Activated T-cell treated with anti-CD3 and anti-CD28 coated beads for 1 hour (primary cell): ENCODE measurements at regions not wholly inside any gene's neighbourhood (a gene's known extent, or its start where the extent isn't known, plus 50 kb on each side); places are given as distances from the start of the nearest gene placed in this dataset.
"Not testable (repeated sequence)": the region's sequence is repeated elsewhere in the genome, so short reads cannot be mapped to it uniquely, and the experiment has no call there.

Experiments
- DNase-seq: peaks from one replicate; pipeline ENCODE4 v3.0.0-alpha.2; 2020; ENCODE audit warnings: low read depth

DNA sequence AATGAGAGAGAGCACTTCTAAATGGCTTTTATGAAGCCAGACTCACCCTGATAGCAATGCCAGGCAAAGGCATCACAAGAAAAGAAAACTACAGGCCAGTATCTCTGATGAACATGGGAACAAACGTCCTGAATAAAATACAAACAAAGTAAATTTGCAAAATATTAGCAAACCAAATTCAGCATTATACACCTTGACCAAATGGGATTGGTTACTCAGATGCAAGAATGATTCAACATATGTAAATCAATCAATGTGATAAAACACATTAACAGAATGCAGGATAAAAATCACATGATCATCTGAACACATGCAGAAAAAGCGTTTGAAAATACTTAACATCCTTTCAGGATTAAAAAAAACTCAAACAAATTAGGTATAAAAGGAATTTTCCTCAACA is 494.9 kb upstream of the CCDC54 start:
- no peak for DNase-seq

DNA sequence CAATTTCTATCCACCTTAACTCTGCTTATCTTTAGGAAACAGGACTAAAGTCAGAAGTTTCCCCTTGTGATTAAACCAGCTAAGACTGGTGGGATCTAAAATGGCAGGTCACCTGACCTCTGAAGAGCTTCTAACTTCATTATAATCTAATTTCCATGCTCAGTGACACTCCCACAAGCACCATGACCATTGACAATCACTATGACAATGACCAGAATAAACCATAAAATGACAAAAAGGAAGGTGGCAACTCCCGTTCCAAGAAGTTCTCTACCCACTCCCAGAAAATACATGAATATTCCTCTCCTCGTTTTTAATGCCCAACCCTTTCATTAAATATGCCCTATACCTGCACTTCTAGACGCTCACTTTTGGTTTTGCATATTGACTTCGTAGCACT is 471.2 kb upstream of the CCDC54 start:
- no peak for DNase-seq

DNA sequence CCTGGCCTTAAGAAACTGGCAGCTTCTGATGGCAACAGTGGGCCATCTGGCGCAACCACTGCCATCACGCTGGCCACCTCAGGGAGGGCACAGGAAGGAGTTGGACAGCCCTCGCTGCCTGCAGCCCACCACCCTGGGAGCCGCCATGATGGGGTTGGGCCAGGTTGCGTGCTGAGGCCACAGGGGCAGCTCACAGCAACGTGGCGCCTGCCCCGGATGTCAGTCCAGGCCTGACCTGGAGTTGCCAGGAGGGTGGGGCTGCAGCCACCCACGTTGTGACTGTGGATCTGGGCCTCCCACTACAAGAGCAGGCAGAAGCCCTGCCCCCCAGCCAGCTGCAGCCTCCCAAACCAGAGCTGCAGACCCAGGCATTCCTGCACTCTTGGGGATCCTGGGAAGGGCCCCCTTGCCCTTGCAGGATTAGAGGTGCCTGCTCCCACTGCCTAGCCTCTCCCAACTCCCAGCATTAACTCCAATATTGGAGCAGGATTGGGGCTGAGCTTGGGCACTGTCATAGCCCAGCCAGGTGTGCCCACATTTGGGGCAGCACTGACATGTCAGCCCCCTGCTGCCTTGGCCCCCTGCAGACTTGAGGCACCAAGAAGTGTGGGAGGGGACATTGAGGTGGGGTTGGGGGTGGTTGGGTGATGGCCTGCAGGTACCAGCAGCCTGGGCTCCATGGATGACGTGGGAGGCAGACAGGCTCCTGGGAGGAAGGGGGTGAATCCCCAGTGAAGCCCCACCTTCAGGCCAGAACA is 468.9 kb upstream of the CCDC54 start:
- no peak for DNase-seq

DNA sequence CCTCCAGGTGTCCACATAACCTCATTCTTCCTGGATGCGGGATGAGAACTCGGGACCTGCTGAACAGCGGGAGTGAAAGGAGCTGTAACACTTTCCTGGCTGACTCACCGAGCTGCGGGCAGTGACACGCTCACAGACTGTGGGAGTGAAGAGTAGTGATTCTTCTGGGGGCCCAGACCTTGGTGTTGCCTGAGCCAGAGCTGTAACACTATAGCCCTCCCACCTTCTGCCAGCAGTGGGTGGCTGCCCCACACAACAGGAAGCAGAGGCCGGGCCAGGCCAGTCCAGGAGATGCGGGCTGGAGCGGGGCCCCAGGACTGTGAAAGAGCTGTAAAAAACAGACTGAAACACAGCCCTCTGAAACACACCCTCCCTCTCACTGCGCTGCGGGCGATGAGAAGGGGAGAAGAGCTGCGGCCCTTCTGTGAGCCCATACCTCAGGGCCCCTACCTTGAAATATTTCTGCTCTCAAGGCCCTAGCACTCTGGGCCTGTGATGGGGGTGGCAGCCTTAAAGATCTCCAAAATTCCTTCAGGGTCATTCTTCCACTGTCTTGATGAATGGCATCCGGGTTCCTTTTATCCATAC is 464.0 kb upstream of the CCDC54 start:
- DNase-seq: no peak

DNA sequence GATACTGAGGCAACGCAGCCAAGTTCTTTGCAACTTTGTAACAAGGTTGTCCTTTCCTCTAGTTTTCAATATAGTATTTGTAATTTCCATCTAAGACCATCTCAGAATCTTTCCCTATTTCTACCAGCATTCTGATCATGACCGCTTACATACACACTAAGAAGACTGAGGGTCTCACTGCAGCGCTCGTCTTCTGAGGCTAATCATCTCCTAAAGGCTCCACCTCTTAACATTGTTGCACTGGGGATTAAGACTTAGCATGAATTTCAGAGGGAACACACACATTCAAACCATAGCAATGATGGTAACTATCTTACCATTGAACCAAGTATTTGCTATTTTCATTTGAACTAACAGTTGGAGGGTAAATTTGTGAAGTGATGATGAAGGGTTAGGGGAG is 463.3 kb upstream of the CCDC54 start:
- DNase-seq: no peak

DNA sequence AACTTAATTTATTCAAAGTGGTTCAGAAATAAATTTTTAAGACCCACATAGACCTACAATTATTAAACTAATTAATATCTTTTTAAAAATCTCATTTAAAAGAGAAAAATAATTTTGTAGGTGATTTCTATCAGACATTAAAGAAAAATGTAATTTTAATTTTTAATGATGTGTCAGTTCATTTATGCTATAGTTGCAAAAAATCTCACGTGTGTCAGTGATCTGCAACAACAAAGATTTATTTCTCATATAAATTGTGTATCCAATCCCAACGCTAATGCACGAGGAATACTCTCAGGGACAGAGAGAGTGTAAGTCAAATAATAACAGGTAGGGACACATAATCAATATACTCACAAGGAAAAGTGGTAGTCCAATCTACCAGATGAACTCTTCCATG is 456.6 kb upstream of the CCDC54 start:
- DNase-seq: no peak

DNA sequence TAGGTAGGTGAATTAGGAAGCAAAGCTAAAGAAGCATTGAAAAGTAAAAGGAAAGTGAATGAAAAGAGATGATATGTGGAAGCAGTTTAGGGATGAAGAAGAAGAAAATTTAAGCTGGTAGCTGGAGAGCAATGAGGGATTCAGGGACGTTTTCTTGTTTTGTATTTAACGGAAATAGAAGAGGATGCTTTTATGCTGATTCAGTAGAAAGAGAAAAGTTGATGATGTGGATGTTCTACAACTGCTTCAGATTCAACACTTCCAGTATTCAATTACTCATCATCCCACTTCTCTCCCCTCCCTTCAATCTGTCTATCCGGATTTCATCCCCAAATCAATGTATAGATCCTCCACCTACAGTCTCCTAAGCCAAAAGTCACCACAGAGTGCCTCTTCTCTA is 448.2 kb upstream of the CCDC54 start:
- DNase-seq: no peak

DNA sequence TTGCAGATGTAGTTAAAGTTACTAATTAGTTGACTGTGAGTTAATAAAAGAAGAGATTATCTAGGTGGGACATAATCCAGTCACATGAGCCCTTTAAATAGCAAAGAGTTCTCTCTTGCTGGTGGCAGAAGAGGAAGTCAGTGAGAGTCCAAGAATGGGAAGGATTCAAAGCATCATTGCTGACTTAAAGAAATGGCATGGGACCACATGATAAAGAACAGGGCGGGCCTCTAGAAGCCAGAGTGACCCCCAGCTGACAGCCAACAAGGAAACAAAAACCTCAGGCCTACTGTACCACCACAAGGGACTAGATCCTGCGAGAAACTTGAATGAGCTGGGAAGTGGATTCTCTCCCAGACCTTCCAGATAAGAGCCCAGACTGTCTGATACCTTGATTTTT is 447.2 kb upstream of the CCDC54 start:
- no peak for DNase-seq

DNA sequence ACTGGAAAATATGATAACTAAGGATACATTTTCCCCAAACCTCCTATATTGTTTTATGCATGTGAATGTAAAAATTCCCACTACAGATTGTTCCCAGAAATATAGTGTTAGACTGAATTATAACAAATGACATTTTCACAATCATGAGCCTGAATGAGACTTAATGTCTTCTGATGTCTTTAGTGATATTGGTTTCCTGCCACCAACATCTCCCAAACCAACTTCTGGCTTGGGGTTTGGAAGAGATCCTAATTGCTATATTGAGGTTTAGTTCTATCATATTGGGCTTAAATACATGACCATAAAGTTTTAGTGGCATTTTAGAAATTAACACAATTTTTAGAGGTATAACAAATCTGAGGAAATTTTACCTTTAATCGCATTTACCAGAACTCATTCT is 445.3 kb upstream of the CCDC54 start:
- no peak for DNase-seq

DNA sequence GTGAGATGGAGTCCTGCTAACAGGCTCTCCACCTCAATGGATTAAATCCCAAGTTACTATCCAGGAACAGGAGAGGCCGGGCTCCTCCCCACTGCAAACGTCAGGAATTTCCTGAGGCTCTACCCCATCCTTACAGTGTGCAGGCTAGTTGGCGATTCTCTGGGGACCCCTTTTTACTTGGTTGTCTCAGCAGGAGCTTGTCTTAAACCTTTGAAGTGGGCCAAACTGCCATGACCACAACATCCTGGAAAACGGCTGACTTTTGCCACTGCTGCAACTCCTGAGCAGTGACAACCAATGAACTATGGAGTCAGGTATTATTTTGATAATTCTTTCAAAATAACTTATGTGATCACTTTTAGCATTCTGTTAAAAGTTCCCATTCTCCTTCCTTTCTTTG is 440.9 kb upstream of the CCDC54 start:
- no peak for DNase-seq

DNA sequence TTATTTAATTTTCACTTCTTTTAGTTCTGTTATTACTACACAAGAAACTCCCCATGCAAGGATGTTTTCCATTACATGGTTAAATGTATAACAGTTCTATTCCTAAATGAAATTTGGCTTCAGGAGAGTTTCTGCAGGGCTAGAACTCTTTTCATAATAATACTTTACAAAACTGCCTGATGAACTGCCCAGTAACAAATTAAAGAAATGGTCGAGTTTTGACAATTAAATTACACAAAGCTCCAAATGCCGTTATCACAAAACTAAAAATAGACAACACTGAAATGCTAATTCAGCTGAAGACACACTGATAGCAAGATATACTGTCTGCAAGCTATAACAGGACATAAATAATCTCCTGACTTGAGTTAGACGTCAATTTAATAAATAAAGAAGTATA is 435.2 kb upstream of the CCDC54 start:
- no peak for DNase-seq

DNA sequence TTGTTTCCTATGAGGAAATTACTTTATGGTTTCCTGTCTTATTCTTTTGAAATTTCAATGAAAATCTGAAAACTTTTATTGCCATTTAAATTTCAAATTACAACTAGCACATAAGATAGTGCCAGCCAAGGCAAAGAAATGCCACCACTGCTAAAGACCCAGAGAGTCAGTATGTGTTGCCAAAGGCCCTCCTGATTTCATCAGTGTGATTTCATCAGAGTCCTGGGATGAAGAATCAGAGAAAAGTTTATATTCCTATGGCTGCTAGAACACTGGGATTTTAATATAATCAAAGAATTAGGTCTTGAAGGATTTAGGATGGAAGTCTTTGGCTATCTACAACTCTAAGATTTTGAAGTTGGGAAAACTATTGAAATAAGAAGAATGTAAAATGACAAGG is 434.2 kb upstream of the CCDC54 start:
- no peak for DNase-seq

DNA sequence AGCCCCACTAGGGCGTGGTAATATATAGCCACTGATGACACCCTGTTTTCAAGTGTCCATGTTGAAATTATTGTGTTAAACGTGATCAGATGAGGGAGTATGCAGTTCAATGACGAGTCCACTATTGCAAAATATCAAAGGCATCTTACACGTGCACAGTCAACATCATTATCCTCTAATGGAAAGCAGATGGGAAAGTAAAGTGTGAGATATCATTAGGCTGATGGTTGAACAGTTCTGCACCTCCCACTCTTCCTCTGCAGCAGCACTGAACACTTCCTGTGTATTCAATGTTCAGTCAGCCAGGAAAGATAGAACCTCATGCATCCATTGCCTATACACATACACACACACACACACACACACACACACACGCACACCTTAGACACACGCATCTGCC is 431.8 kb upstream of the CCDC54 start:
- DNase-seq: no peak

DNA sequence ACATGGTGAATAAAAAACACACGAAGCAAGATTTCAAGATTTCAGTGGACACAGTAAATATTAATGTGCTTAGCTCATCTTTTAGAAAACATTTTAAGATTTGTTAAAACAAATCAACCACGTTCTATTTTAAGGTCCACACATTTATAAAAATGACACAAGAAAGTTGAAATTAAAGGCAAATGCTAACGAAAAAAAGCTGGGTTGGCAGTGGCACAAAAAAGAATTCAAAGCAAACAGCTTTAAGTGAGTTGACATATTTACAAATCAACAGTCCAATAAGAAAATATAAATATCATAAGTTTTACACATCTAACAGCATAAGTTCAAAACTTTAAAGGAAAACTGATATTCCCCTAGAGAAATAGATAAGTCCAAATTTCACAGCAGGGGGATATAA is 430.4 kb upstream of the CCDC54 start:
- no peak for DNase-seq

DNA sequence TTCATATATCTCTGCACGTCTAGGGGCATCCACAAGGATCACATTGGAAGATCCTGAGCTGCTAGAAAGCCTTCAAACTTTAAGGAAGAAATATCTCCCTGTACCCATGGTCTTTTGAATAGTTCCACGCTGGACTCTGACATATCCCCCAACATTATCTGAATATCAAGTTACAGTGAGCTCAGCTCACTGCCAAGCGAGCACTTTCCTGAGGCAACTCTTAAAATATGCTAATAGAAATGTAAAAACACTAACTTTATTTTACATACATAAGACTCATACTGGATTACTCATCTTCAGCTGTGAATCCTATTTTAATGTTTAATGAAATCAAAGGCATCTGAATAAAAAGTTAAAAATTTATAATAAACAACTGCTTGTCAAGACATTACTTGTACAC is 420.2 kb upstream of the CCDC54 start:
- DNase-seq: no peak

DNA sequence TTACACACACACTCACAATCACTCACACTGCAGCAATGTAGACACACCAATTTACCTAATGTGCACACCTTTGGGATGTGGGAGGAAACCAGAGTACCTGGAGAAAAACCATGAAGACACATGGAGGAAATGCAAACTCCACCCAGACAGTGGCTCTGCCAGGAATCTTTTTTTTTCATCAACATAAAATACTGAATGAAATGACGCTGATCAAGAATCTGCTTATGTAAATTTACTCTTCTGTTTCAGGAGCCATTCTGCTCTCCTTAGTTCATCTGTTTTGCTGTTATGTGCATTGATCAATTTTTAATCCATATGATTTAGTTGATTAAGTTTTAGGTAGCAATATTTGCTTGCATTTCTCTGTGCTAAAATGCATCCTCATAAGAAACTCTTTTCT is 414.2 kb upstream of the CCDC54 start:
- no peak for DNase-seq

DNA sequence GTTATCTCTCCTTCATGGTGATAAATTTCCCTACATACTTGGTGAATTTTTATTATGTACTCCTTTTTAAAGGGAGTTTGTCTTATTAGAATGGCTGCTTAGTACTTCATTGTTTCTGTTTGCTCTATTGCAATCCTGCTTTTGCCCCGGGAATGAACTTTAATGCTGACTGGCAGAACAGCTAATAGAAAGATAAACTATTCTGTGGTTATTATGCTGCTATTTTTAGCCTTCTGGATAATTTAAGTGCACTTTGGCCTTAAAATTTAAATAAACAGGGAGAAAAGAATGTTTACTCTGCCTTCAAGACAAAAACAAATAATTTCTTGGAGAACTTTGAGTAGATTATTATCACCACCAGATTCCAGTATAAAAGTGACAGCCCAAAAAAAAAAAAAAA is 413.8 kb upstream of the CCDC54 start:
- no peak for DNase-seq

DNA sequence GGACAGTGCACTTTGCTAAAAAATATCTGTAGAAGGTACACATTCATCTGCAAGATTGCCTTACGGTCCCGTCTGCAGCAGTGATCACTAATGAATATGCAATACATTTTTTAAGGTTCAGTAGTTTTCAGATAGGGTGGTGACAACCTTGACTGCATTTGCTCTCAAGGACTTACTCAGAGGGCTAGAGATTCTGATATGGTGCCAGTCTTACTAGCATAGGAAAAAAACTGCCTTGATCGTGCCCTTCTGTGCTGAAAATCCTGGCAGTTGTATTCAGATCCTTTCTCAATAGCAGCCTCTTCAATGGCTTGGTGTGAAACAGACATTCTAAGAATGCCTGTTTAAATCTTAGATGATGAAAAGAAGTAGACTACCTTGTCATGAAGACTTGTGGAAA is 411.9 kb upstream of the CCDC54 start:
- no peak for DNase-seq

DNA sequence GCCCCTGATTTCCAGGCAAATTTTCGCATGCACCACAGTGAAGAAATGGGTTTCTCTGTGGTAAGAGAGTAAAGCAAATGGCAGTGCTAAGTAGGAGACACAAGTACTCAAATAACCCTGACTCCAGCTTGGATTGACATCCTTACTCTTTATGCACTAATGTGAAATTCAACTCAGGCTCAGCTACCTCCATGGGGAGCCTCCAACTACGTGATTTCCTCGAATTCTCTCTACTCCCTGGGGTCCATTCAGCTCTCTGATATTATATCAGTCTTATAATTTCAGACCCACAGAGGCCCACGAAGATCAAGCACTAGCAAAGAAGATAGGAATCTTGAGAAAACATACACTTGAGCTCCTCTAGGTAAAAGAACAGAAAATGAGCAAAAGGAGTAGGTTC is 407.6 kb upstream of the CCDC54 start:
- DNase-seq: no peak

DNA sequence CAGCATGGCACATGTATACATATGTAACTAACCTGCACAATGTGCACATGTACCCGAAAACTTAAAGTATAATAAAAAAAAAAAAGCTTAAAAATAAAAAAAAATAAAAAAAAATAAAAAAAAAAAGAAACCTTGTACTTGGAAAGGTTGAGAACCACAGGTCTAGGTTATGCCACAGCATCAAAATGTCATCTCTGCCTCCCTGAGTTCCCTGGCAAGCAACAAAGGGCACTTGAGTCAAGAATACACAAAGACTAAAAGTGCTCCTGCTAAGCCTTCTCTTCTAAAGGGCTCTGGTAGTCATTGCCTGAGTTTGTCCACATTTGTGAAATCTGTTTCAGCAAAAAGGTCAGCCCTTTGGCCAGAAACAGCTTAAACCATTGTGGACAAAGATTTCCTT is 395.8 kb upstream of the CCDC54 start:
- DNase-seq: no peak

DNA sequence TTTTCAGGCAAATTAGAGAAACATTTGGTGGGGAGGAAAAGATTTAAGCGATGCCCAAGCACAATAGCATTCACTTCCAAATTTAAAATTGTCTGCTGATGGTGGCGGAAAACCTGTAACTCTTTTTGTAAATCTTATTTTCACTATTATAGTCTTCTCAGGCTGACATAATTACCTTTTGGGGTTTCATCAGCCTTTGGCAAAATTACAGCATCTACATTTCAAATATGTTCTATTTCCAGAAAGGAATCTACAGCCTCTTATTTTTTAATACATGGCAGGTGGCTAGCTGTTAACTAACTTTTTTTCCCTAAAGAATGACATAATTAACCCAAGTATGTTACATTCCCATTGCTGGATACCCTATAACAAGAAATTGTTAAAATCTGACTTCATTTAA is 391.5 kb upstream of the CCDC54 start:
- no peak for DNase-seq

DNA sequence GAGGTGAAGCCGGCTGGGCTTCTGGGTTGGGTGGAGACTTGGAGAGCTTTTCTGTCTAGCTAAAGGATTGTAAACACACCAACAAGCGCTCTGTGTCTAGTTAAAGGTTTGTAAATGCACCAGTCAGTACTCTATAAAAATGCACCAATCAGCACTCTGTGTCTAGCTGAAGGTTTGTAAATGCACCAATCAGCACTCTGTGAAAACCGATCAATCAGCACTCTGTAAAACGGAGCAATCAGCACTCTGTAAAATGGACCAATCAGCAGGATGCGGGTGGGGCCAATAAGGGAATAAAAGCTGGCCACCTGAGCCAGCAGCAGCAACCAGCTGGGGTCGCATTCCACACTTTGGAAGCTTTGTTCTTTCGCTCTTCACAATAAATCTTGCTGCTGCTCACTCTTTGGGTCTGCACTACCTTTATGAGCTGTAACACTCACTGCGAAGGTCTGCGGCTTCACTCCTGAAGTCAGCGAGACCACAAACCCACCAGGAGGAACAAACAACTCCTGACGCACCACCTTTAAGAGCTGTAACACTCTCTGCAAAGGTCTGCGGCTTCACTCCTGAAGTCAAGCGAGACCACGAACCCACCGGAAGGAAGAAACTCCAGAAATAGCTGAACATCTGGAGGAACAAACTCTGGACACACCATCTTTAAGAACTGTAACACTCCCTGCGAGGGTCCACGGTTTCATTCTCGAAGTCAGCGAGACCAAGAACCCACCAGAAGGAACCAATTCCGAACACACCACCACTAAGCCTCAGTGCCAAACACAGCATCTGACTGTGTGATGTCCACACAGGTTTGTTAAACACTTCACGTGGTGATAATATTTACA is 378.2 kb upstream of the CCDC54 start:
- DNase-seq: not testable (repeated sequence)

DNA sequence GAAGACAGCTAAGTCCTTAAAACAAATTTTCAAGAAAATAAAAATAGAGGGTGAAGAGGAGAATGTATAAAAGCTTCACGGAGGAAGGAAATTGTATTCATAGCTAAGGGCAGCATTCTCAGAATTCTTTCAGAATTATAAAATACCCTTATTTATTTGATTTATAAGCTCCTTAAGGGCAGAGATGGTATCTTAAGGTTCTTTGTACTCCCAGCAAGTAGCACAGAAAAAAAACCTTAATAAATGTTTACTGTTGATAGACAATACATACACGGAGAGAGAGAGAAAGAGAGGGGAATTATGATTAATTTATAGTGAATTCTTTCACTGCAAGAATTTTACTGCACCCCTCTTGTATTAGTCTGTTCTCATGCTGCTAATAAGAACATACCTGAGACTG is 375.6 kb upstream of the CCDC54 start:
- no peak for DNase-seq
